Calu3 (cell line): ENCODE measurements at regions not wholly inside any gene's neighbourhood (a gene's known extent, or its start where the extent isn't known, plus 50 kb on each side); places are given as distances from the start of the nearest gene placed in this dataset.

Source experiments
- BruUV-seq: library from RNA; stranded (reverse); fragments of 400-500 nt; replicated peaks from 2 replicates; lab custom pipeline; 2021; lab: Mats Ljungman, UMichigan
- CTCF ChIA-PET: fragments of 300-600 bp; sonication (Branson Sonifier 250); formaldehyde crosslinking; loops from one replicate; lab custom pipeline; 2022; ENCODE audit warnings: antibody characterized with exemption; lab: Charles Lee
- DNase-seq: peaks from one replicate; pipeline ENCODE4 v3.0.0; 2022
- H3K27ac Mint-ChIP-seq: one replicate; pipeline ENCODE4 v1.8.0; 2022; ENCODE audit warnings: mixed read lengths; ENCODE audit not compliant: unreplicated experiment
- H3K27me3 Mint-ChIP-seq: one replicate; pipeline ENCODE4 v1.8.0; 2022; ENCODE audit warnings: mixed read lengths; ENCODE audit not compliant: unreplicated experiment
- H3K36me3 Mint-ChIP-seq: one replicate; pipeline ENCODE4 v1.8.0; 2022; ENCODE audit warnings: mild to moderate bottlenecking, moderate library complexity, mixed read lengths; ENCODE audit not compliant: insufficient read depth, unreplicated experiment
- H3K4me1 Mint-ChIP-seq: one replicate; pipeline ENCODE4 v1.8.0; 2022; ENCODE audit warnings: mild to moderate bottlenecking, low read depth, mixed read lengths; ENCODE audit not compliant: unreplicated experiment
- H3K4me3 Mint-ChIP-seq: one replicate; pipeline ENCODE4 v1.8.0; 2022; ENCODE audit warnings: mild to moderate bottlenecking, low read depth, moderate library complexity, mixed read lengths; ENCODE audit not compliant: unreplicated experiment
- H3K9me3 Mint-ChIP-seq: one replicate; pipeline ENCODE4 v1.8.0; 2022; ENCODE audit warnings: low read depth, mixed read lengths; ENCODE audit not compliant: unreplicated experiment
- intact Hi-C: fragments of 100-400 bp; cut with micrococcal nuclease; formaldehyde crosslinking; loops from one replicate; pipeline ENCODE4 v1.10.0; 2022; ENCODE audit not compliant: unreplicated experiment
- TF ChIP-seq, protein P1 (sequence below): fragments of 200-600 bp; IDR thresholded peaks from one replicate; pipeline ENCODE4 v1.8.0; 2022; ENCODE audit warnings: antibody characterized with exemption; ENCODE audit not compliant: unreplicated experiment

DNA sequence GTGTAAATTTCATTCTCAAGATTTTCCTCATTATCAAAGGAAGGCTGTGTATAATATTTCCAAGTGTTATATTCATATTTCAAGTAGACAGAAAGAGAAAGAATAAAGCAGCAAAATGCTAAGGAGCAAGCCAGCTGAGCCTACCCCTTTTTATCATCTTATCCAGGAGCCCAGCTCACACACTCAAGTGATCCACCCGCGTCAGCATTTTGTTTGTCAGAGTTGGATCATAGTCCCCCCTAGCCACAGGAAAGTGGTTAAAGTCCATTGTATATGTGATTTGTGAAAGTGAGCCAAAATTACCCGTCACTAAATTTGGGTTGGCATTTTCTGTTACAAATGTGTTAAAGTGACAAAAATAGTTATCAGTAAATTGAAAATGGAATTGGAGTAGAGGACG lies 289.3 kb upstream of the CTSO start:
- Mint-ChIP-seq H3K27ac (no peak overlapping the region), H3K4me3 (no peak overlapping the region), H3K36me3 (no peaks in the 10 kb centered on the region), H3K9me3 (no peaks in the 10 kb centered on the region), H3K4me1 (no peaks in the 10 kb centered on the region), H3K27me3 (no peaks in the 10 kb centered on the region)
- intact Hi-C loops = no loop called here
- CTCF ChIA-PET = no interaction called here
- BruUV-seq = no TSS peak
- no peak for DNase-seq
- TF ChIP-seq, protein P1, sequence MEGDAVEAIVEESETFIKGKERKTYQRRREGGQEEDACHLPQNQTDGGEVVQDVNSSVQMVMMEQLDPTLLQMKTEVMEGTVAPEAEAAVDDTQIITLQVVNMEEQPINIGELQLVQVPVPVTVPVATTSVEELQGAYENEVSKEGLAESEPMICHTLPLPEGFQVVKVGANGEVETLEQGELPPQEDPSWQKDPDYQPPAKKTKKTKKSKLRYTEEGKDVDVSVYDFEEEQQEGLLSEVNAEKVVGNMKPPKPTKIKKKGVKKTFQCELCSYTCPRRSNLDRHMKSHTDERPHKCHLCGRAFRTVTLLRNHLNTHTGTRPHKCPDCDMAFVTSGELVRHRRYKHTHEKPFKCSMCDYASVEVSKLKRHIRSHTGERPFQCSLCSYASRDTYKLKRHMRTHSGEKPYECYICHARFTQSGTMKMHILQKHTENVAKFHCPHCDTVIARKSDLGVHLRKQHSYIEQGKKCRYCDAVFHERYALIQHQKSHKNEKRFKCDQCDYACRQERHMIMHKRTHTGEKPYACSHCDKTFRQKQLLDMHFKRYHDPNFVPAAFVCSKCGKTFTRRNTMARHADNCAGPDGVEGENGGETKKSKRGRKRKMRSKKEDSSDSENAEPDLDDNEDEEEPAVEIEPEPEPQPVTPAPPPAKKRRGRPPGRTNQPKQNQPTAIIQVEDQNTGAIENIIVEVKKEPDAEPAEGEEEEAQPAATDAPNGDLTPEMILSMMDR = no peak

DNA sequence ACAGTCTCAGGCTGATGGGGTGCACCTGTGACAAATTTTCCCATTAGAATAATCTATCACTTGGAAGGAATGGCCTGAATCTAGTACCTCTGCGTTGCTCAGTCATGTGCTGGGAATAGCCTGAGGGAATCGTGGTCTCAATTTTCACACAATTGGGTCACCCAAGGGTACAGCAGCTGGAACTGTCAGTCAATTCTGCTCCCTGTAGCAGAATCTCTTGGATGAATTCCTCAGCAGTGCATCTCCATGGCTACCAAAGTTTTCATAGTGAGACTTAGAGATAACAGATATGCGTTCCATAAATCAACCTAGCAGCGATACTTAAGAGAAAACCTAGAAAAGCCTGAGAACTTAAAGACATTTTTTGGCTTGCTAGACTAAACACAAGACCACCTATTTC lies 288.7 kb upstream of the CTSO start:
- CTCF ChIA-PET = no interaction called here
- BruUV-seq = no TSS peak
- no peak overlapping the region for H3K4me3 Mint-ChIP-seq
- no peaks in the 10 kb centered on the region for H3K36me3 Mint-ChIP-seq
- no peaks in the 10 kb centered on the region for H3K27me3 Mint-ChIP-seq
- TF ChIP-seq, protein P1 = no peak
- no peak for DNase-seq
- H3K4me1 Mint-ChIP-seq = no peaks in the 10 kb centered on the region
- intact Hi-C loops = no loop called here
- H3K27ac Mint-ChIP-seq = no peak overlapping the region
- no peaks in the 10 kb centered on the region for H3K9me3 Mint-ChIP-seq

DNA sequence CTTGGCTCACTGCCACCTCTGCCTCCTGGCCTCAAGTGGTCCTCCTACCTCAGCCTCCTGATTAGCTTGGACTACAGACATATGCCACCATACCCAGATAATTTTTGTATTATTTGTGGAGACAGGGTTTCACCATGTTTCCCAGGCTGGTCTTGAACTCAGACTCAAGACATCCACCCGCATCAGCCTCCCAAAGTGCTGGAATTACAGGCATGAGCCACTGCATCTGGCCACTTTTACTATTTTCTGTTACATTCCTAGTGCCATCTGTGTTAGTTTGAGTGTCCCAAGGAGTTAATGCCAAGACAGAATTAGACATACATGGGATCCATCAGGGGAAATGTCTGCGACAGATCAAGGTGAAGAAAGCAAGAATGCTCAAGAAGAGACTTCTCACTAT lies 288.2 kb upstream of the CTSO start:
- BruUV-seq = no TSS peak
- Mint-ChIP-seq H3K27me3 (no peaks in the 10 kb centered on the region), H3K9me3 (no peaks in the 10 kb centered on the region), H3K36me3 (no peaks in the 10 kb centered on the region), H3K4me1 (no peaks in the 10 kb centered on the region), H3K4me3 (no peak overlapping the region), H3K27ac (no peak overlapping the region)
- intact Hi-C loops = no loop called here
- DNase-seq = no peak
- CTCF ChIA-PET = no interaction called here
- TF ChIP-seq, protein P1 = no peak

DNA sequence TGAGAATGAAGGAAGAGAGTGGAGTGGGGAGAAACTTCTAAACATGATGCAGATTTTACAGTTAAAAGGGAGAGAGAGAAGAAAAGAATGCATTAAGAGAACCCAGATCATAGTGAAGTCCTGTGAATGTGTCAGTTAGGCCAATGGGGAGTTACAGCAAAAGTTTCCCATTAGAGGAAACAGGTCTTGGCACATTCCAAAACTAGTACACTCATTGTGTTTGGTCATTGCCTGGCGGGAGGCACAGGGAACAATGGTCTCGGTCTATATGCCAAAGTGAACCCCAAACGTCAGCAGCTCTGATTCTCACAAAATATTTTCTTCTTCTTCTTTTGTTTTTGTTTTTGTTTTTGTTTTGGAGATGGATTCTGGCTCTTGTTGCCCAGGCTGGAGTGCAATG lies 284.5 kb upstream of the CTSO start:
- TF ChIP-seq, protein P1 = no peak
- CTCF ChIA-PET = no interaction called here
- Mint-ChIP-seq H3K4me1 (no peaks in the 10 kb centered on the region), H3K27ac (no peak overlapping the region), H3K4me3 (no peak overlapping the region), H3K36me3 (no peaks in the 10 kb centered on the region), H3K27me3 (no peaks in the 10 kb centered on the region), H3K9me3 (no peaks in the 10 kb centered on the region)
- no TSS peak for BruUV-seq
- intact Hi-C loops = no loop called here
- no peak for DNase-seq
